ENCODE measurements at regions not wholly inside any gene's neighbourhood (a gene's known extent, or its start where the extent isn't known, plus 50 kb on each side); places are given as distances from the start of the nearest gene placed in this dataset.

DNA sequence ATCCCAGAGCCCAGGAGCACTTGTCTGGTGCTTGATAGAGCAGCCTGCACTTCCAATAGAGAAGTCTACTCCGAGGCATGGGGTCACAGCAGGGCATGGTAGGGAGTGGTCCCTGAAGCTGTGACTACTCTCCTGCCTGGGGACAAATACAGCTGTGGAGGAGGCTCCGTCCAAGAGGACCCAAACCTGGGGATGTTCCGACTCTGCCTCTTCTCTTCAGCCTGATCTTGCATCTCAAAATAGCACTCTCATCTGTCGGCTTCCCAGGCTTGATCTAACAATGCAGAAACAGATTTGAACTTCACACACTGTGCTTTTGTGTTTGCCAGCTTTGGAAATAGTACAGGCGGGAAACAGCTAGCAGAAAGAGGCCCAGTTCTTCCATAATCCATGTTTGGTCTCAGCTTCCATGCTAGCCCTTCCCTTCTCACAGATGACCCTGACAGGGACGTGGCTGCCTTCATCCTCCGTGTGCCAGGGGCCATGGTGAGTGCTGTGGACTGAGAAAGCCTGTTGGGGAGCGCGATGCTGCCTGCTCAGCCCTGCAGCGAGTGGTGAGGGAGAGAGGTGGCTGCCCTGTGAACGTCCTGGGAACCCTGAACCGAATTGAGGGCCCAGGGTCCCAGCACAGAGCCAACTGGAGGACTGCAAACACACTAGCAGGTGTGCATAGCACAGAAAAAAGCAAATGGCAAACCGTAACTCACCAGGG is 150.3 kb upstream of the GPR12 start:
- Histone ChIP-seq H3K27ac (ENCODE audit: low read length) (no peak overlapping the region), H3K4me1 (ENCODE audit: control insufficient read depth, insufficient read depth, low read length) (no peaks in the 10 kb centered on the region), H3K27me3 (ENCODE audit: control insufficient read depth, insufficient read depth, low read length) (no peaks in the 10 kb centered on the region), H3K4me3 (ENCODE audit: low read length) (no peak overlapping the region), H3K9me3 (ENCODE audit: control insufficient read depth, insufficient read depth, low read length) (no peaks in the 10 kb centered on the region), H3K36me3 (ENCODE audit: control insufficient read depth, insufficient read depth, low read length) (no peaks in the 10 kb centered on the region)
- WGBS (ENCODE audit: insufficient coverage, insufficient read length) = no CpG with 5 or more reads among the region's 13 CpGs
- no peak for DNase-seq (ENCODE audit: low read depth, low spot score)

- no peaks in the 10 kb centered on the region for H3K27me3 ChIP-seq (ENCODE audit: control insufficient read depth, insufficient read depth, low read length)
- no peaks in the 10 kb centered on the region for H3K36me3 ChIP-seq (ENCODE audit: control insufficient read depth, insufficient read depth, low read length)
- DNase-seq (ENCODE audit: low read depth, low spot score) = no peak
- H3K27ac ChIP-seq (ENCODE audit: low read length) = no peak overlapping the region
- WGBS (ENCODE audit: insufficient coverage, insufficient read length) = no CpG with 5 or more reads among the region's 6 CpGs
- no peaks in the 10 kb centered on the region for H3K4me1 ChIP-seq (ENCODE audit: control insufficient read depth, insufficient read depth, low read length)
- no peak overlapping the region for H3K4me3 ChIP-seq (ENCODE audit: low read length)
- no peaks in the 10 kb centered on the region for H3K9me3 ChIP-seq (ENCODE audit: control insufficient read depth, insufficient read depth, low read length)
Measured at GRCh38 chr13:26909477-26909876, 148.9 kb upstream of the GPR12 start.

GRCh38 chr13:26908126-26908525 is 147.5 kb upstream of the GPR12 start:
- Histone ChIP-seq H3K4me1 (ENCODE audit: control insufficient read depth, insufficient read depth, low read length) (no peaks in the 10 kb centered on the region), H3K27me3 (ENCODE audit: control insufficient read depth, insufficient read depth, low read length) (no peaks in the 10 kb centered on the region), H3K36me3 (ENCODE audit: control insufficient read depth, insufficient read depth, low read length) (no peaks in the 10 kb centered on the region), H3K27ac (ENCODE audit: low read length) (no peak overlapping the region), H3K9me3 (ENCODE audit: control insufficient read depth, insufficient read depth, low read length) (no peaks in the 10 kb centered on the region), H3K4me3 (ENCODE audit: low read length) (no peak overlapping the region)
- DNase-seq (ENCODE audit: low read depth, low spot score) = no peak
- no CpG with 5 or more reads among the region's 4 CpGs for WGBS (ENCODE audit: insufficient coverage, insufficient read length)

DNA sequence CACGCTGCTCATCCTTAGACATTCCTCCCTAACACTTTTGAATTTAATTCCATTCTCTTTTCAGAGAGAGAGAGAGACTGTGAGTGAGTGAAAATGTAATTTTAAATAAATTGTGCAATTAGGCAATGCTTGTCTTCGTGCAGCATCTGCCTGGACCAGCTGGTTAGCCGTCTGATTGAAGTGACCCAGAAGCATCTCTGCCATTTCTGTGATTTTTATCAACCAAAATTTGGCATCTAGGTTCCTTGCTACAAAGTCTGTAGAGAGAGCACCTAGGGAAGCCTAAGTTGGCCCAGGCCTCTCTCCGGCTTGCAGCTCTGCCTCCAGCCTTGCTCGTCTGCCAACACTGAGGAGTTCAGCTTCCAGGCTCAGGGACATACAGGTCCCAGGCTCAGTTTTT is 138.6 kb upstream of the GPR12 start:
- WGBS (ENCODE audit: insufficient coverage, insufficient read length) = no CpG with 5 or more reads among the region's 5 CpGs
- Histone ChIP-seq H3K27me3 (ENCODE audit: control insufficient read depth, insufficient read depth, low read length) (no peaks in the 10 kb centered on the region), H3K27ac (ENCODE audit: low read length) (no peak overlapping the region), H3K4me1 (ENCODE audit: control insufficient read depth, insufficient read depth, low read length) (peaks cover 1% of the 10 kb centered on the region; the same call in 1 of the 2 replicates), H3K36me3 (ENCODE audit: control insufficient read depth, insufficient read depth, low read length) (no peaks in the 10 kb centered on the region), H3K9me3 (ENCODE audit: control insufficient read depth, insufficient read depth, low read length) (no peaks in the 10 kb centered on the region), H3K4me3 (ENCODE audit: low read length) (no peak overlapping the region)
- no peak for DNase-seq (ENCODE audit: low read depth, low spot score)

- WGBS (ENCODE audit: insufficient coverage, insufficient read length) = no CpG with 5 or more reads among the region's 23 CpGs
- Histone ChIP-seq H3K27ac (ENCODE audit: low read length) (no peak overlapping the region), H3K4me1 (ENCODE audit: control insufficient read depth, insufficient read depth, low read length) (peaks cover 1% of the 10 kb centered on the region; the same call in 1 of the 2 replicates), H3K4me3 (ENCODE audit: low read length) (no peak overlapping the region), H3K9me3 (ENCODE audit: control insufficient read depth, insufficient read depth, low read length) (no peaks in the 10 kb centered on the region), H3K27me3 (ENCODE audit: control insufficient read depth, insufficient read depth, low read length) (no peaks in the 10 kb centered on the region), H3K36me3 (ENCODE audit: control insufficient read depth, insufficient read depth, low read length) (no peaks in the 10 kb centered on the region)
- no peak for DNase-seq (ENCODE audit: low read depth, low spot score)
Measured at GRCh38 chr13:26897706-26898550, 137.3 kb upstream of the GPR12 start.

- Histone ChIP-seq H3K36me3 (ENCODE audit: control insufficient read depth, insufficient read depth, low read length) (no peaks in the 10 kb centered on the region), H3K4me3 (ENCODE audit: low read length) (no peak overlapping the region), H3K4me1 (ENCODE audit: control insufficient read depth, insufficient read depth, low read length) (peaks cover 1% of the 10 kb centered on the region; the same call in 1 of the 2 replicates), H3K27me3 (ENCODE audit: control insufficient read depth, insufficient read depth, low read length) (no peaks in the 10 kb centered on the region), H3K9me3 (ENCODE audit: control insufficient read depth, insufficient read depth, low read length) (no peaks in the 10 kb centered on the region), H3K27ac (ENCODE audit: low read length) (no peak overlapping the region)
- WGBS (ENCODE audit: insufficient coverage, insufficient read length) = no CpG with 5 or more reads among the region's 4 CpGs
- DNase-seq (ENCODE audit: low read depth, low spot score) = no peak
Measured at GRCh38 chr13:26896986-26897668, 136.5 kb upstream of the GPR12 start.

DNA sequence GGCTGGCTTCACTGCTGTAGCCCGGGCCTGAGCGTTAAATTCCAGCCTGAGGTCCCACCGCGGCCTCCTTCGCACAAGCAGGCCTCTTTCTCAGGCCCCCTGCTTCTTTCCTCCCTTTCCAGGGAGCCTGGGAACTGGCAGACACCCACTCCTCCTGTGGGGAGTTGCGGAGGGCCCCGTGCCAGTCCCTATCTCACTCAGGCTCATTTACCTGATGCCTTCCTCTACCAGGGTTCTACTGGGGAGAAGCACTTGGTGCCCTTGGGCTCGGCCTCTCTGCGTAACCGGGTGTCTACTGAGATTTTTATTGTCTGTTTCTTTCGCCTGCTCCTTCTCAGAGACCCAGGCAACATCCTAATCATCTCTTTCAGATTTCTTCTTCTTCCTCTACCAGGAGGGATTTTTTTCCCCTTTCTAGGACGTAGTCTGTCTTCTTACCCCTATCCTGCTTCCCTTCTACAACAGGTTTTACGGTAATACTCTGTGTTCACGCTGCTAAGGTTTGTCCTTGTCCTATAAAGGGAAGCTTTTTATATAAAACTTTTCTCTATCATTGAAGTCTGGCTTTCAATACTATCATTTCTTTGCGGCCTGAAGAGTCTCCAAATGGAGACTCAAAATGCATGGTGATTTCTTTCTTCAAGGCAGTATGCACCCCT is 135.4 kb upstream of the GPR12 start:
- H3K36me3 ChIP-seq (ENCODE audit: control insufficient read depth, insufficient read depth, low read length) = no peaks in the 10 kb centered on the region
- no peak overlapping the region for H3K27ac ChIP-seq (ENCODE audit: low read length)
- no peaks in the 10 kb centered on the region for H3K27me3 ChIP-seq (ENCODE audit: control insufficient read depth, insufficient read depth, low read length)
- WGBS (ENCODE audit: insufficient coverage, insufficient read length) = no CpG with 5 or more reads among the region's 15 CpGs
- DNase-seq (ENCODE audit: low read depth, low spot score) = no peak
- peaks cover 1% of the 10 kb centered on the region; the same call in 1 of the 2 replicates for H3K4me1 ChIP-seq (ENCODE audit: control insufficient read depth, insufficient read depth, low read length)
- no peak overlapping the region for H3K4me3 ChIP-seq (ENCODE audit: low read length)
- no peaks in the 10 kb centered on the region for H3K9me3 ChIP-seq (ENCODE audit: control insufficient read depth, insufficient read depth, low read length)

GRCh38 chr13:26895081-26895807 is 134.7 kb upstream of the GPR12 start:
- H3K27ac ChIP-seq (ENCODE audit: low read length) = no peak overlapping the region
- no peaks in the 10 kb centered on the region for H3K9me3 ChIP-seq (ENCODE audit: control insufficient read depth, insufficient read depth, low read length)
- H3K36me3 ChIP-seq (ENCODE audit: control insufficient read depth, insufficient read depth, low read length) = no peaks in the 10 kb centered on the region
- H3K4me1 ChIP-seq (ENCODE audit: control insufficient read depth, insufficient read depth, low read length) = peaks cover 1% of the 10 kb centered on the region; the same call in 1 of the 2 replicates
- no peak for DNase-seq (ENCODE audit: low read depth, low spot score)
- H3K27me3 ChIP-seq (ENCODE audit: control insufficient read depth, insufficient read depth, low read length) = no peaks in the 10 kb centered on the region
- H3K4me3 ChIP-seq (ENCODE audit: low read length) = no peak overlapping the region
- no CpG with 5 or more reads among the region's 24 CpGs for WGBS (ENCODE audit: insufficient coverage, insufficient read length)

DNA sequence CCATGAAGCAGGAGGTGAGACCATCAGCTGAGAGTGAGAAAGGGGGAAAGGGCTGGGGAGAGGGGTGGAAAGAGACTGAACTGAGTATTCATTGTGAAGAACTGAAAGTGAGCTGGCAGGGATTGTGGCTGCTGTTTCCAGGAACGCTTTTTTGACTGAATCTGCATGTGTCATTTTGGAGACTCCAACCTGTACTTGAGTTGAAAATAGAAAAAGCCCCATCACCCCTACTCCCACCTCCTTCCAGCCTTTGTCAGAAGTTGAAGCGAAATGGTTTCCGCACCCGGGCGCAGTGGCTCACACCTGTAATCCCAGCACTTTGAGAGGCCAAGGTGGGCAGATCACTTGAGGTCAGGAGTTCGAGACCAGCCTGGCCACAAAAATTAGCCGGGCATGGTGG is 128.0 kb upstream of the GPR12 start:
- no peaks in the 10 kb centered on the region for H3K27me3 ChIP-seq (ENCODE audit: control insufficient read depth, insufficient read depth, low read length)
- no peak for DNase-seq (ENCODE audit: low read depth, low spot score)
- H3K4me3 ChIP-seq (ENCODE audit: low read length) = no peak overlapping the region
- no CpG with 5 or more reads among the region's 7 CpGs for WGBS (ENCODE audit: insufficient coverage, insufficient read length)
- H3K27ac ChIP-seq (ENCODE audit: low read length) = no peak overlapping the region
- no peaks in the 10 kb centered on the region for H3K9me3 ChIP-seq (ENCODE audit: control insufficient read depth, insufficient read depth, low read length)
- H3K36me3 ChIP-seq (ENCODE audit: control insufficient read depth, insufficient read depth, low read length) = no peaks in the 10 kb centered on the region
- no peaks in the 10 kb centered on the region for H3K4me1 ChIP-seq (ENCODE audit: control insufficient read depth, insufficient read depth, low read length)

All from iPS DF 6.9 (cell line).